GM19239 (cell line): ENCODE measurements at regions not wholly inside any gene's neighbourhood (a gene's known extent, or its start where the extent isn't known, plus 50 kb on each side); places are given as distances from the start of the nearest gene placed in this dataset.
"Not testable (repeated sequence)": the region's sequence is repeated elsewhere in the genome, so short reads cannot be mapped to it uniquely, and the experiment has no call there.

ENCODE experiments used
- DNase-seq: peaks from one replicate; pipeline ENCODE4 v3.0.0; 2011; ENCODE audit warnings: low spot score; ENCODE audit not compliant: insufficient read length
- FAIRE-seq: peaks from 2 replicates; lab custom pipeline; 2011; peaks lifted over from hg19 to GRCh38; lab: Jason Lieb, UNC

- FAIRE-seq (no peak), DNase-seq (no peak)
These were observed 458.6 kb upstream of the ATXN8OS start for GRCh38 chr13:69649063-69649392.

- FAIRE-seq (no peak), DNase-seq (no peak)
These were observed 459.1 kb upstream of the ATXN8OS start for GRCh38 chr13:69648340-69649062.

GRCh38 chr13:69644447-69644846 lies 463.2 kb upstream of the ATXN8OS start:
- no peak for FAIRE-seq
- DNase-seq: no peak

- FAIRE-seq: no peak
These were observed 465.9 kb upstream of the ATXN8OS start for GRCh38 chr13:69641773-69642172.

GRCh38 chr13:69633044-69633443 lies 474.6 kb upstream of the ATXN8OS start:
- DNase-seq (no peak), FAIRE-seq (no peak)

More at GRCh38 chr13:69641773-69642172, 465.9 kb upstream of the ATXN8OS start:
- DNase-seq: no peak

- FAIRE-seq: no peak
- DNase-seq: no peak
These were observed 483.7 kb upstream of the ATXN8OS start for GRCh38 chr13:69623973-69624372.

- FAIRE-seq: no peak
- DNase-seq: no peak
These were observed 488.0 kb upstream of the ATXN8OS start for GRCh38 chr13:69619651-69620050.

- no peak for FAIRE-seq
- DNase-seq: no peak
These were observed 488.8 kb upstream of the ATXN8OS start for GRCh38 chr13:69618838-69619237.

- DNase-seq (no peak), FAIRE-seq (no peak)
These were observed 489.2 kb upstream of the ATXN8OS start for GRCh38 chr13:69618393-69618792.

GRCh38 chr13:69617587-69617986 lies 490.0 kb upstream of the ATXN8OS start:
- FAIRE-seq: no peak
- no peak for DNase-seq

GRCh38 chr13:69616396-69616795 lies 491.2 kb upstream of the ATXN8OS start:
- DNase-seq (no peak), FAIRE-seq (no peak)

- not testable (repeated sequence) for FAIRE-seq, DNase-seq
These were observed 492.6 kb upstream of the ATXN8OS start for GRCh38 chr13:69615055-69615454.

GRCh38 chr13:69604698-69605097 lies 502.9 kb upstream of the ATXN8OS start:
- FAIRE-seq (no peak), DNase-seq (no peak)

- DNase-seq (no peak), FAIRE-seq (no peak)
These were observed 504.3 kb upstream of the ATXN8OS start for GRCh38 chr13:69603144-69603853.

GRCh38 chr13:69601661-69602060 lies 506.0 kb upstream of the ATXN8OS start:
- no peak for FAIRE-seq
- DNase-seq: no peak

- DNase-seq (no peak), FAIRE-seq (no peak)
These were observed 506.8 kb upstream of the ATXN8OS start for GRCh38 chr13:69600811-69601210.

GRCh38 chr13:69597088-69597487 lies 510.5 kb upstream of the ATXN8OS start:
- FAIRE-seq (no peak), DNase-seq (no peak)

GRCh38 chr13:69595181-69595580 lies 512.4 kb upstream of the ATXN8OS start:
- DNase-seq (no peak), FAIRE-seq (no peak)

GRCh38 chr13:69591437-69591836 lies 516.2 kb upstream of the ATXN8OS start:
- FAIRE-seq (no peak), DNase-seq (no peak)

GRCh38 chr13:69589531-69590235 lies 517.9 kb upstream of the ATXN8OS start:
- DNase-seq: no peak
- no peak for FAIRE-seq

- FAIRE-seq (no peak), DNase-seq (no peak)
These were observed 522.0 kb upstream of the ATXN8OS start for GRCh38 chr13:69585656-69586055.
